HG02571 (cell line): ENCODE measurements at regions not wholly inside any gene's neighbourhood (a gene's known extent, or its start where the extent isn't known, plus 50 kb on each side); places are given as distances from the start of the nearest gene placed in this dataset.
A peak's percentile ranks its signal among the peaks of the same experiment; 100 is the strongest.

Experiments
- ATAC-seq: cut with Tn5 transposase; IDR thresholded peaks from one replicate; pipeline ENCODE4 v1.9.1; 2021; ENCODE audit warnings: mild to moderate bottlenecking, moderate library complexity; ENCODE audit not compliant: unreplicated experiment

- ATAC-seq = no peak
Measured at GRCh38 chr6:166106076-166106686, 61.5 kb downstream of the TBXT start.

GRCh38 chr6:166105341-166106075, 62.1 kb downstream of the TBXT start:
- ATAC-seq = no peak

DNA sequence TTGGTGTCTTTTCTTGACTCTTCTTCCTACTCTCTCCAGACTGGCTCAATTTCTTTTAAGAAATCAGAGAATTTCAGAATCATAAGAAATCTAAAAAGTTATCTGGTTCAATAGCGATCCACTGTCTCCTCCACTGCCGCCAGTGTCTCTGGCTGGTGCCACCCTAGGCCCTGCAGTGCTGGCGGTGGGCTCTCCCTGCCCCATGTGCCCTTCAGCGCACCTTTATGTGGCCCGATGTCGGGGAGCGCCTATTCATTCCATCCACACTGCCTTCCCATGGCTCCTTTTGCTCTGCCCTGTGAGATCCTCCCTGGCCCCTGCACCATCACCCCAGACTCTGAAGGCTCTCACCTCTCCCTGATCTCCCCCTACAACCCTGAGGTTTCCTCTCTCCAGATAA, 62.8 kb downstream of the TBXT start:
- no peak for ATAC-seq

DNA sequence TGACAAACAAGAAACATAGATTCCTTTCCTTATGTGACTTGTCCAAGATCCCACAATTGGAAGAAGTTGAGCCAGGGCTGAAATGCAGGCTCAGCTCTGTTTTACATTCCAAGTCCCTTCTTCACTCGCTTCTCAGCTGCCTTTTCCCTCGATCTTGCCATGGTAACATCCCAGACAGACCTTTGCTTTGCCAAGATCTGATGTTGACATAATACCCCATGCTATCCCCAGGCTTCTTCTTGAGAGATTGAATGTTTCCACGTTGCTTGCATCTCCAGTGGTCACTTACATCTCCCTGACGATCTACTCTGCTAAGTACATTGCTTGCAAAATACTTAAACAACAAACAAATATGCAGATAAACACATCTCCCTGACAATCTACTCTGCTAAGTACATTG, 63.5 kb downstream of the TBXT start:
- ATAC-seq = no peak

DNA sequence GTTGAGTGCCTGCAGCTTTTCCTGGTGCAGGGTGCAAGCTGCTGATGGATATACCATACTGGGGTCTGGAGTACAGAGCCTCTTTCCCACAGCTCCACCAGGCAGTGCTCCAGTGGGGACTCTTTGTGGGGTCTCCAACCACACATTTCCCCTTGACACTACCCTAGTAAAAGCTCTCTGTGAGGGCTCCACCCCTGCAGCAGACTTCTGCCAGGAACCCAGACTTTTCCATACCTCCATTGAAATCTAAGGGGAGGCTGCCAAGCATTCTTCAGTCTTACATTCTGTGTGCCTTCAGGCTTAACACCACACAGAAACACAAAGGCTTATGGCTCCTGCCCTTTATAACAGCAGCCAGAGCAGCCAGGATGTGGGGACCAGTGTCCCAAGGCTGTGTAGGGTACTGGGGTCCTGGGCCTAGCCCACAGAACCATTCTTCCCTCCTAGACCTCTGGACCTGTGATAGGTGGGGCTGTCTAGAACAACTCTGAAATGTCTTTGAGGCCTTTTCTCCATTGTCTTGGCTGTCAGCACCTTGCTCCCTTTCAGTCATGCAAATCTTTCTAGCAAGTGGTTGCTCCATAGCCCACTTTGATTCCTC, 65.7 kb downstream of the TBXT start:
- no peak for ATAC-seq

- peak; percentile 50 for ATAC-seq
Measured at GRCh38 chr6:166097914-166098522, 69.6 kb downstream of the TBXT start.

DNA sequence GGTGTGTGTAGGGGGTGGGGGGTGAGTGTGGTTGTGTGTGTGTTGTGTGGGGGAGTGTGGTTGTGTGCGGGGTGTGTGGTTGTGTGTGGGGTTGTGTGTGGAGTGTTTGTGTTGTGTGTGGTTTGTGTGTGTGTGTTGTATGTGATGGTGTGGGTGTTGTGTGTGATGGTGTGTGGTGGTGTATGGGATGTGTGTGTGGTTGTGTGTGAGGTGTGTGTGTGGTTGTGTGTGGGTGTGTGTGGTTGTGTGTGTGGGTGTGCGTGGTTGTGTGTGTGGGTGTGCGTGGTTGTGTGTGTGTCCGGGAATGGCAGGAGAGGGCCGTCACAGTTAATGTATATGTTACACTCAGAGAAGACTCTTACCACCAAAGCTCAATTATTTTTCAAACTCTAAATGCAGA, 79.8 kb downstream of the TBXT start:
- no peak for ATAC-seq

DNA sequence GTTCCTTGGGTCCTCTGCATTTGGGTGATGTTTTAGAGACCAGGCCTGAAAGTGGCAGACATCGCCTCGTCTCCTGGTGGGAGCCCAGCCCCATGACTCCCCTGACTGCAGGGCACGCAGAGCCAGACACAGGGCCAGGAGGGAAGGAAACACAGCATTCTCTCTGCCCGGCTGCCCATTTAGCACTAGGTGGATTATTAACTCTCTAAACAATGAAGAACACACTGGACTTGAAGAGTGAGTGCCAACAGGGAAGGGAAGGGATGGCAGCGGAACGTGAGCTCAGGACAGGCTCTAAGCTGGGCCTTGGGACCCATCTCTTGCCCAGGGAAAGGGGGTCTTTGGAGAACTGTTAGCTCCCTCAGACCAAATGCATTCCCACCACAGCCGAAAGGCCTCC, 80.4 kb downstream of the TBXT start:
- ATAC-seq = no peak

GRCh38 chr6:166085500-166085899, 82.2 kb downstream of the TBXT start:
- ATAC-seq = no peak

GRCh38 chr6:166084951-166085350, 82.7 kb downstream of the TBXT start:
- ATAC-seq = no peak

DNA sequence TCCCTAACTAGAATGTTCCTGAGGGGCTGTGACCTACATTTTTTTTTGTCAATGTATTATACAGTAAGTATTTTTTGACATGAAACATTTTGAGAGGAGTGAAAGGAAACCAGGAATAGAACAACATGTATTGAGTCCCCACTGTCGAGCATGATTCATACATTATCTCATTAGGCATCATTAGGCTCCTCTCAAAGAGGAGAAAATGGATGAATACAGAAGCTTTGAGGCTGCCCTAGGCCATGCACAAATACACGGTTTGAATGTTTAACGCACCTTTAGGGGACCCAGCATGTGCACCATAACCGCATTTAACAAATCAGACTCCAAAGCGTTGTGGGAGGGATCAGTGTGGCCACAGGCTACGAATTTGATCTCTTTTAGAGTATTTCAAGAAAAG, 87.8 kb downstream of the TBXT start:
- no peak for ATAC-seq

DNA sequence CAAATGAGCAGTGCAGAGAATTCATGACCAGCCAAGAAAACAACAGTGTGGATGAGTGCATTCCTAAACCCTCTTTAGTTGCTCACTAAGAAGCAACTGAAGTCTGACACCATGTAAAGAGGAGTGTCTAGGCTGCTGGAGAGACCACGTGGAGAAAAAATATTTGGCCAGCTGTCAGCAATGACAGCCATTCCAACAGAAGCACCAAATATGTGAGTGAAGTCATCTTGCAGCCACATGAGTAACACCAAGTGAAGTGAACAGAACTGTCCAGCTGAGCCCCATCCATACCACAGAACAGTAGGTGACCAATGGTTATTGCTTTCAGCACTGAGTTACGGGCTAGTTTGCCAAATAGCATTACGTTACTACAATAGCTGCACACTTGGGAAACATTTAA, 89.4 kb downstream of the TBXT start:
- no peak for ATAC-seq

DNA sequence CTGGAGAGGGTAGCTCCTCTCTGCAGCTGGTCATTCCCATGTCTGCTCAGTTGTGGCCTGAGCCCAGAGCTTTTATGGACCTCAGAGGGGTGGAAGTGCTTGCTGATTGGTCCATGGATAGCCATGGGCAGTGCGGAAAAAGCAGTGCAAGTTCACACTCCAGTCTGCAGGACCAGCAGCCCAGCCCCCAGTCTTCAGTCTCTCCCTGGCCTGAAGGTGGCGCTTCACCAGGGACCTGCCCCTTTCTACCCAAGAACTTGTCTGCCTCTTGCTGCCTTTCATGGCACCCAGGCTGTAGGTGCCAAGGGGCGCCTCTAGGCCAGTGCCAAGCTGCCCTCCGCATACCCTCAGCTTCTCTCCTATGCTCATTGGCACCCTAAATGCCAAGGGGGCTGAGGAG, 91.0 kb downstream of the TBXT start:
- no peak for ATAC-seq

GRCh38 chr6:166075925-166076324, 91.7 kb downstream of the TBXT start:
- ATAC-seq = no peak

GRCh38 chr6:166075186-166075585, 92.5 kb downstream of the TBXT start:
- no peak for ATAC-seq

DNA sequence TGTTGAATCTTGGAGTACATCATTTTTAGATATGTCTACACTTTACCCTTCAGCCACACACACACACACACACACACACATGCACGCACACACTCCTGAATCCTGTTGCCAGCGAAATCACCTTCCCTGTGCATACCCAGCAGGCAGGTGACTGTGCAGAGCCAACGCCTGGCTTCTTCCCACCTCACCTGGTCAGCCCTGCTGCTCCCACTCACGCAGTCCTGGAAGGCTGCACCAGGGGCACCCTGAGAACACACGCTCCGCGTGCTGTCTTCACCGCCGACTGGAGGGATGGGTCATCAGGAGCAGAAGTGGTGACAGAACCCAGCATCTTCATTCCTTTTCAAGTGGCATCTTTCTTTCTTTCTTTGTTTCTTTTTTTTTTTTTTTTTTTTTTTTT, 94.6 kb downstream of the TBXT start:
- ATAC-seq = no peak

DNA sequence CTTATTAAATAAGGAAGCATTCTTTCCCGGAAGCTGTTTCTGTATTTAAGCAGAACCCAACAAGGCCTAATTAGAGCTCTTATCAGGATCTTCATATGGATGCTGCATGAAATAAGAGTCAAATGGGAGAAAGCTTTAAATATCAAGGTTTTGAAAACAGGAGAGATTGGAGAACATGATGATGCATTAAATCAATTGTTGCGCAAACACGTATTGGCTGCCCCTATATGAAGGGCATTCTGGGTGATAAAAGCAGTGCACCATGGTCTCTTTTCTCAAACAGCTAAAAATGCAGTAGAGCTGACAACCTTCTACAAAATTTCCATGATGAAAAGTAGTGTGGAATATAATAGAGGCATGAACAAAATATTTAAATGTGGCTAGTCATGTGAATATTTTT, 98.9 kb downstream of the TBXT start:
- no peak for ATAC-seq

- ATAC-seq = no peak
Measured at GRCh38 chr6:166058064-166058739, 109.4 kb downstream of the TBXT start.

DNA sequence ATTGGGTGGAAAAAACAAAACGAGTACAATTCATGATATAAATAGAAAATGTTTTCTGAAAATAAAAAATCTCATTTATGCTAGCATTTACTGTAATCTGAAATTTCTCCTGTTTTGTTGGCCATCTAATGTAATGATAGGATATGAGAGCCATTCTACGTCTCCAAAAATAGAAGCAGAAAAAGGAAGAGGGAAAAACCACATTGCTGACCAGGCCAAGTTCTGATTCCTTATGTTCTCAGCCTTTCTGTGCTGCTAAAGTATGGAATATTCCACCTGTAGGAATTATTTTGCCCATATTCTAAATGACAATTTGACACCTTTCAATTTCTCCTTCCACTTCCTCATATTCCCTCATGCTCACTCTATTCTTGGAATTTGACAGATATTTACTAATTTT, 110.2 kb downstream of the TBXT start:
- no peak for ATAC-seq

GRCh38 chr6:166056637-166057036, 111.0 kb downstream of the TBXT start:
- no peak for ATAC-seq

DNA sequence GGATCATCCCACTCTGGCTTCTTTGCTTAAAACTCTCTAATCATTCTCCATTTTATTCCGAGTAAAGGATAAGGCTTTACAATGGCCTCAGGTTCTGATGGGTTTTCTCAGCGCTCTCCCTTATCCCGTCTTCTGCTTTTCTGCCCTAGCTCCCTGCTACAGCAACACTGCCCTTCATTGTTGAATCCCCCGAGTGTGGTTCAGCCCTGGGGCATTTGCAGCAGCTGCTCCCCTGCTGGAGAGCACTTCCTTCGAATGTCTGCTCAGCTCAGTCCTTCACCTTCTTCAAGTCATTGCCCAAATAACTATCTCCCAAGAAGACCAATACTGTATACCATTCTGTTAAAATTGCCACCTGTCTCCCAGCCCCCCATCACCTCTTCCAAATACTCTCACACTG, 111.8 kb downstream of the TBXT start:
- ATAC-seq = no peak

DNA sequence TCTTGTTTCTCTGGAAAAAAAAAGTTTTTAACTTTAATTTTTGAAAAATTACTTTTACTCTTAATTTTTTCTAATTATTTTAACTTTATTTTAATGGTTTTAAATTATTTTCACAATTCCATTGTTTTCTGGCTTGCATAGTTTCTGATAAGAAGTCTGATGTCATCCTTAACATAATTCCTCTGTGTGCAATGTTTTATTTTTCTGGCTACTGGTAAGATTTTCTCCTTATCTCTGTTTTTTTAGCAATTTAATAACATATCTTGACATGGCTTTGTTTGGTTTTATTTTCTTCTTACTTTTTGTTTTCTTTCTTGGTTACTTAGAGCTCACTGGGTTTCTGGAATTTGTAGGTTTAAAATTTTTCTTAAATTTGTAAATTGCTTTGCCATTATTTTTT, 114.8 kb downstream of the TBXT start:
- no peak for ATAC-seq
